IMR-90 (cell line): ENCODE measurements at regions not wholly inside any gene's neighbourhood (a gene's known extent, or its start where the extent isn't known, plus 50 kb on each side); places are given as distances from the start of the nearest gene placed in this dataset.
"Not testable (repeated sequence)": the region's sequence is repeated elsewhere in the genome, so short reads cannot be mapped to it uniquely, and the experiment has no call there.

Source experiments
- MXI1 ChIP-seq: IDR thresholded peaks from 2 replicates; pipeline ENCODE4 v1.6.1; 2012; ENCODE audit warnings: low read depth, mild to moderate bottlenecking, low read length, moderate library complexity, borderline replicate concordance
- POLR2A ChIP-seq: IDR thresholded peaks from 2 replicates; pipeline ENCODE4 v1.6.1; 2012; ENCODE audit warnings: mild to moderate bottlenecking, low read depth, low read length
- TF ChIP-seq, protein P1 (sequence below): conservative IDR thresholded peaks from 2 replicates; pipeline ENCODE4 v1.5.1; 2012; ENCODE audit warnings: mild to moderate bottlenecking, low read depth, low read length, improper control_type of control experiment
- TF ChIP-seq, protein P2 (sequence below): fragments of 150-350 bp; IDR thresholded peaks from 2 replicates; pipeline ENCODE4 v1.6.1; 2017; ENCODE audit warnings: mild to moderate bottlenecking, antibody characterized with exemption, low read length, low read depth

DNA sequence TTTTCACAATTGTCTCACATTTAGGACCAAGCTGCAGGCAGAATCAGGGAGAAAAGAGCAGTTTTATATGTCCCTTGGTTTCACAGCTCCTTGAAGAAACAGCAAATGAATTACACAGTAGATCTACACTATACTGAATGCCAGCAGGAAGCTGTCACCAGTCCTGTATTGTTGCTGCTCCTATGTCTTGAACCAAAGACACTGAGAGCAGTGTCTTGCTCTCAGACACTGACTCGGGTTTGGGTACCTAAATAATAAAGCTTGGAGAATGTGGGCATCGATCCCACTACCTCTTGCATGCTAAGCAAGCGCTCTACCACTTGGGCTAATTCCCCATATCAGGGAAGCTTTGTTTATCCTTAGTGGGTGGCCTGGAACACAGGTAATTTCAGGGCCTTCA, 552.7 kb downstream of the PRIM2 start:
- not testable (repeated sequence) for TF ChIP-seq POLR2A, MXI1
- TF ChIP-seq, protein P1, sequence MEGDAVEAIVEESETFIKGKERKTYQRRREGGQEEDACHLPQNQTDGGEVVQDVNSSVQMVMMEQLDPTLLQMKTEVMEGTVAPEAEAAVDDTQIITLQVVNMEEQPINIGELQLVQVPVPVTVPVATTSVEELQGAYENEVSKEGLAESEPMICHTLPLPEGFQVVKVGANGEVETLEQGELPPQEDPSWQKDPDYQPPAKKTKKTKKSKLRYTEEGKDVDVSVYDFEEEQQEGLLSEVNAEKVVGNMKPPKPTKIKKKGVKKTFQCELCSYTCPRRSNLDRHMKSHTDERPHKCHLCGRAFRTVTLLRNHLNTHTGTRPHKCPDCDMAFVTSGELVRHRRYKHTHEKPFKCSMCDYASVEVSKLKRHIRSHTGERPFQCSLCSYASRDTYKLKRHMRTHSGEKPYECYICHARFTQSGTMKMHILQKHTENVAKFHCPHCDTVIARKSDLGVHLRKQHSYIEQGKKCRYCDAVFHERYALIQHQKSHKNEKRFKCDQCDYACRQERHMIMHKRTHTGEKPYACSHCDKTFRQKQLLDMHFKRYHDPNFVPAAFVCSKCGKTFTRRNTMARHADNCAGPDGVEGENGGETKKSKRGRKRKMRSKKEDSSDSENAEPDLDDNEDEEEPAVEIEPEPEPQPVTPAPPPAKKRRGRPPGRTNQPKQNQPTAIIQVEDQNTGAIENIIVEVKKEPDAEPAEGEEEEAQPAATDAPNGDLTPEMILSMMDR: not testable (repeated sequence)
- TF ChIP-seq, protein P2, sequence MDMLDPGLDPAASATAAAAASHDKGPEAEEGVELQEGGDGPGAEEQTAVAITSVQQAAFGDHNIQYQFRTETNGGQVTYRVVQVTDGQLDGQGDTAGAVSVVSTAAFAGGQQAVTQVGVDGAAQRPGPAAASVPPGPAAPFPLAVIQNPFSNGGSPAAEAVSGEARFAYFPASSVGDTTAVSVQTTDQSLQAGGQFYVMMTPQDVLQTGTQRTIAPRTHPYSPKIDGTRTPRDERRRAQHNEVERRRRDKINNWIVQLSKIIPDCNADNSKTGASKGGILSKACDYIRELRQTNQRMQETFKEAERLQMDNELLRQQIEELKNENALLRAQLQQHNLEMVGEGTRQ: not testable (repeated sequence)
